ENCODE measurements at regions not wholly inside any gene's neighbourhood (a gene's known extent, or its start where the extent isn't known, plus 50 kb on each side); places are given as distances from the start of the nearest gene placed in this dataset.

GRCh38 chr2:12244070-12244469 lies 472.7 kb upstream of the TRIB2 start:
- Histone ChIP-seq H3K4me3 (replicated peaks in 1 of 3; ENCODE audit: insufficient read depth in 1 of 3, low read depth in 1 of 3, low read length in 3 of 3) (no peak overlapping the region), H2AFZ (ENCODE audit: low read depth, low read length) (no peak overlapping the region), H3K9me3 (replicated peaks; ENCODE audit: control insufficient read depth, insufficient read depth, low read length) (no peaks in the 10 kb centered on the region), H3K27ac (ENCODE audit: insufficient read depth, low read depth, low read length) (no peak overlapping the region), H3K9ac (replicated peaks; ENCODE audit: extremely low read depth, insufficient read depth, low read length) (no peak overlapping the region), H3K4me2 (ENCODE audit: insufficient read depth, low read length) (no peak overlapping the region), H3K79me2 (ENCODE audit: control insufficient read depth, insufficient read depth, low read length) (no peaks in the 10 kb centered on the region), H3K36me3 (ENCODE audit: control insufficient read depth in 2 of 2, extremely low read depth in 1 of 2, insufficient read depth in 2 of 2, low read length in 2 of 2) (no peaks in the 10 kb centered on the region), H4K20me1 (replicated peaks; ENCODE audit: control insufficient read depth, extremely low read depth, insufficient read depth, low read length) (no peaks in the 10 kb centered on the region), H3K27me3 (ENCODE audit: control insufficient read depth in 2 of 2, insufficient read depth in 2 of 2, low read length in 2 of 2) (no peaks in the 10 kb centered on the region), H3K9me1 (replicated peaks; ENCODE audit: control insufficient read depth, extremely low read depth, insufficient read depth, low read length) (no peaks in the 10 kb centered on the region), H3K4me1 (ENCODE audit: control insufficient read depth, extremely low read depth, insufficient read depth, low read length) (no peaks in the 10 kb centered on the region)
- no peak for DNase-seq (ENCODE audit: low read depth, low spot score)
- BruUV-seq (replicated peaks): no TSS peak
- CTCF ChIA-PET: no interaction called here
- no peak for FAIRE-seq
- dilution Hi-C loops (cut with MboI; ENCODE audit: extremely low pct_ligation_motif_present, low sequenced_read_pairs) (no loop called here), intact Hi-C loops (cut with micrococcal nuclease) (no loop called here)
- TF ChIP-seq FOS (IDR thresholded peaks at IDR 0.05; ENCODE audit: borderline replicate concordance, insufficient read depth, low read length): no peak
- TF ChIP-seq CTCF (IDR thresholded peaks at IDR 0.05; ENCODE audit: extremely low read depth in 1 of 2, insufficient read depth in 1 of 2, low read depth in 1 of 2, low read length in 2 of 2): no peak
- no peak for TF ChIP-seq MYC (IDR thresholded peaks at IDR 0.05; ENCODE audit: low read depth, low read length)
- TF ChIP-seq POLR2A (IDR thresholded peaks at IDR 0.05; ENCODE audit: low read depth, low read length): no peak
- no peak for TF ChIP-seq MAX (IDR thresholded peaks at IDR 0.05; ENCODE audit: insufficient read depth, insufficient read length)
- no peak for TF ChIP-seq GATA2 (IDR thresholded peaks at IDR 0.05; ENCODE audit: insufficient read depth, insufficient read length, low read depth, low read length)
- no peak for TF ChIP-seq JUN (IDR thresholded peaks at IDR 0.05; ENCODE audit: borderline replicate concordance, insufficient read depth, insufficient read length, low read depth)
- POLR2A ChIA-PET: no interaction called here

GRCh38 chr2:12251121-12251520 lies 465.6 kb upstream of the TRIB2 start:
- Histone ChIP-seq H3K9me1 (replicated peaks; ENCODE audit: control insufficient read depth, extremely low read depth, insufficient read depth, low read length) (no peaks in the 10 kb centered on the region), H4K20me1 (replicated peaks; ENCODE audit: control insufficient read depth, extremely low read depth, insufficient read depth, low read length) (no peaks in the 10 kb centered on the region), H3K4me2 (ENCODE audit: insufficient read depth, low read length) (no peak overlapping the region), H3K36me3 (ENCODE audit: control insufficient read depth in 2 of 2, extremely low read depth in 1 of 2, insufficient read depth in 2 of 2, low read length in 2 of 2) (no peaks in the 10 kb centered on the region), H3K79me2 (ENCODE audit: control insufficient read depth, insufficient read depth, low read length) (no peaks in the 10 kb centered on the region), H3K4me1 (ENCODE audit: control insufficient read depth, extremely low read depth, insufficient read depth, low read length) (no peaks in the 10 kb centered on the region), H3K9me3 (replicated peaks; ENCODE audit: control insufficient read depth, insufficient read depth, low read length) (no peaks in the 10 kb centered on the region), H3K27me3 (ENCODE audit: control insufficient read depth in 2 of 2, insufficient read depth in 2 of 2, low read length in 2 of 2) (no peaks in the 10 kb centered on the region), H3K9ac (replicated peaks; ENCODE audit: extremely low read depth, insufficient read depth, low read length) (no peak overlapping the region), H3K27ac (ENCODE audit: insufficient read depth, low read depth, low read length) (no peak overlapping the region), H2AFZ (ENCODE audit: low read depth, low read length) (no peak overlapping the region), H3K4me3 (replicated peaks in 1 of 3; ENCODE audit: insufficient read depth in 1 of 3, low read depth in 1 of 3, low read length in 3 of 3) (no peak overlapping the region)
- dilution Hi-C loops (cut with MboI; ENCODE audit: extremely low pct_ligation_motif_present, low sequenced_read_pairs): no loop called here
- CTCF ChIA-PET: no interaction called here
- BruUV-seq (replicated peaks): no TSS peak
- no peak for DNase-seq (ENCODE audit: low read depth, low spot score)
- no peak for FAIRE-seq
- POLR2A ChIA-PET: no interaction called here
- intact Hi-C loops (cut with micrococcal nuclease): no loop called here
- TF ChIP-seq EZH2 (IDR thresholded peaks at IDR 0.05; ENCODE audit: borderline replicate concordance, low read depth, low read length, severe bottlenecking) (no peak), MAX (IDR thresholded peaks at IDR 0.05; ENCODE audit: insufficient read depth, insufficient read length) (no peak), JUN (IDR thresholded peaks at IDR 0.05; ENCODE audit: borderline replicate concordance, insufficient read depth, insufficient read length, low read depth) (no peak), MYC (IDR thresholded peaks at IDR 0.05; ENCODE audit: low read depth, low read length) (no peak), FOS (IDR thresholded peaks at IDR 0.05; ENCODE audit: borderline replicate concordance, insufficient read depth, low read length) (no peak), POLR2A (IDR thresholded peaks at IDR 0.05; ENCODE audit: low read depth, low read length) (no peak), GATA2 (IDR thresholded peaks at IDR 0.05; ENCODE audit: insufficient read depth, insufficient read length, low read depth, low read length) (no peak), POLR2AphosphoS5 (IDR thresholded peaks at IDR 0.05; ENCODE audit: insufficient read depth, low read depth, low read length) (no peak), CTCF (IDR thresholded peaks at IDR 0.05; ENCODE audit: extremely low read depth in 1 of 2, insufficient read depth in 1 of 2, low read depth in 1 of 2, low read length in 2 of 2) (no peak)

All from endothelial cell of umbilical vein (primary cell).